ENCODE measurements at regions not wholly inside any gene's neighbourhood (a gene's known extent, or its start where the extent isn't known, plus 50 kb on each side); places are given as distances from the start of the nearest gene placed in this dataset.

DNA sequence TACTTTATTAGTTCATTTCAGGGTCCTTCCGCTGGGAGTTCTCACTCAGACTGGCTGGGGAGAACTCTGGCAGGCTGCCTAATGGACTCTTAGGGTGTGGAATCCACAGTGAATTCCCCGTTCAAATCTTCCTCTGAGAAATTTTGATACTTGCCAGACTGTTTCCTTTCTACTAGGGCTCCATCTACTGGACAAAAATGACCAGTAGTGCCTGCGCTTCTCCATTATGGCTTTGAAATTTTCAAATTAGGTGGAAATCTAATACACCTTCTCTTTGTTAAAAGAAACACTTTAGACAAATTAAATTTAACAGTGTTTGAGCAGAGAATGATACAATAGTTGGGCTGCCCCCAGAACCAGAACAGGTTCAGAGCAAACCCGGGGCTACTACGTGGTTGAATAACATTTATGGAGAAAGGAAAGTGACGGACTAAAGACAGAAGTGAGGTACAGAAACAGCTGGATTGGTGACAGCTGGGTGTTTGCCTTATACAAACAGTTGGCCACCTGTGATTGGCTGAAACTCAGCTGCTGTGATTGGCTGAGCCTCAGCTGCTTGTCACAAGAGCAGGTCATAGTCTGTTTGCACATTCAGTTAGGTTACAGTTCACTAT, 52.9 kb upstream of the FDX1 start:
- TF ChIP-seq CTCF (IDR thresholded peaks at IDR 0.05; ENCODE audit: low read length) (peak; percentile 88), EZH2 (optimal IDR thresholded peaks at IDR 0.05; ENCODE audit: low read depth, low read length) (no peak)
